COLO668 (cell line): ENCODE measurements at regions not wholly inside any gene's neighbourhood (a gene's known extent, or its start where the extent isn't known, plus 50 kb on each side); places are given as distances from the start of the nearest gene placed in this dataset.
"Not testable (repeated sequence)": the region's sequence is repeated elsewhere in the genome, so short reads cannot be mapped to it uniquely, and the experiment has no call there.

Source experiments
- DNase-seq: peaks from one replicate; lab custom pipeline; 2025; ENCODE audit not compliant: unreplicated experiment; lab: John Stamatoyannopoulos, UW

GRCh38 chr11:41713030-41713429 is 253.6 kb upstream of the LRRC4C start:
- no peak for DNase-seq

- no peak for DNase-seq
Observed at GRCh38 chr11:41714101-41714500, 254.6 kb upstream of the LRRC4C start.

GRCh38 chr11:41716862-41717261 is 257.4 kb upstream of the LRRC4C start:
- no peak for DNase-seq

GRCh38 chr11:41720761-41721160 is 261.3 kb upstream of the LRRC4C start:
- no peak for DNase-seq

- DNase-seq = not testable (repeated sequence)
Observed at GRCh38 chr11:41728161-41728560, 268.7 kb upstream of the LRRC4C start.

GRCh38 chr11:41775296-41775695 is 315.8 kb upstream of the LRRC4C start:
- DNase-seq = no peak

- no peak for DNase-seq
Observed at GRCh38 chr11:41779401-41779960, 320.0 kb upstream of the LRRC4C start.

GRCh38 chr11:41781441-41781840 is 322.0 kb upstream of the LRRC4C start:
- DNase-seq = no peak

- DNase-seq = peak; percentile 59
Observed at GRCh38 chr11:41784513-41785335, 325.3 kb upstream of the LRRC4C start.

- no peak for DNase-seq
Observed at GRCh38 chr11:41786087-41786486, 326.6 kb upstream of the LRRC4C start.

GRCh38 chr11:41788177-41788576 is 328.7 kb upstream of the LRRC4C start:
- DNase-seq = no peak

- no peak for DNase-seq
Observed at GRCh38 chr11:41789376-41789775, 329.9 kb upstream of the LRRC4C start.

- DNase-seq = no peak
Observed at GRCh38 chr11:41795004-41795403, 335.6 kb upstream of the LRRC4C start.

GRCh38 chr11:41799754-41800153 is 340.3 kb upstream of the LRRC4C start:
- no peak for DNase-seq

GRCh38 chr11:41803895-41804294 is 344.4 kb upstream of the LRRC4C start:
- DNase-seq = no peak

GRCh38 chr11:41816396-41816795 is 356.9 kb upstream of the LRRC4C start:
- no peak for DNase-seq

GRCh38 chr11:41824287-41824686 is 364.8 kb upstream of the LRRC4C start:
- DNase-seq = not testable (repeated sequence)

GRCh38 chr11:41826085-41826484 is 366.6 kb upstream of the LRRC4C start:
- DNase-seq = no peak

- no peak for DNase-seq
Observed at GRCh38 chr11:41836431-41836830, 377.0 kb upstream of the LRRC4C start.

- no peak for DNase-seq
Observed at GRCh38 chr11:41842673-41843072, 383.2 kb upstream of the LRRC4C start.

GRCh38 chr11:41845066-41845465 is 385.6 kb upstream of the LRRC4C start:
- no peak for DNase-seq

- DNase-seq = no peak
Observed at GRCh38 chr11:41848349-41848748, 388.9 kb upstream of the LRRC4C start.

- no peak for DNase-seq
Observed at GRCh38 chr11:41849250-41849649, 389.8 kb upstream of the LRRC4C start.
